Right atrium auricular region (tissue), 2 donors: ENCODE measurements at regions not wholly inside any gene's neighbourhood (a gene's known extent, or its start where the extent isn't known, plus 50 kb on each side); places are given as distances from the start of the nearest gene placed in this dataset.

Experiments
- DNase-seq: peaks from one replicate; pipeline ENCODE4 v3.0.0-alpha.2; 2019; ENCODE audit warnings: low spot score
- H3K27ac ChIP-seq, 2 donors: fragments of 200-600 bp; sonication (generic); 1 replicate in 1 of 2; 2 replicates in 1 of 2; pipeline ENCODE4 v1.5.1; 2016 to 2019
- H3K27me3 ChIP-seq, 2 donors: fragments of 200-600 bp; sonication (generic); one replicate each; pipeline versions ENCODE4 v1.5.1 to v1.6.0; 2017 to 2019
- H3K36me3 ChIP-seq: fragments of 200-600 bp; sonication (generic); one replicate; pipeline ENCODE4 v1.5.1; 2016
- H3K4me1 ChIP-seq, 2 donors: fragments of 200-600 bp; sonication (generic); one replicate each; pipeline versions ENCODE4 v1.5.1 to v1.6.0; 2017 to 2019
- H3K4me3 ChIP-seq, 2 donors: fragments of 200-600 bp; sonication (generic); 1 replicate in 1 of 2; 2 replicates in 1 of 2; pipeline ENCODE4 v1.5.1; 2017 to 2019; ENCODE audit warnings: mild to moderate bottlenecking in 1 of 2, moderate library complexity in 1 of 2
- H3K9me3 ChIP-seq, 2 donors: fragments of 200-600 bp; sonication (generic); one replicate each; pipeline ENCODE4 v1.5.1; 2019
- TF ChIP-seq, protein P1 (sequence below), 2 donors: fragments of 200-600 bp; sonication (generic); IDR thresholded peaks; one replicate each; pipeline ENCODE4 v1.5.1; 2019; ENCODE audit warnings: antibody characterized with exemption in 2 of 2

DNA sequence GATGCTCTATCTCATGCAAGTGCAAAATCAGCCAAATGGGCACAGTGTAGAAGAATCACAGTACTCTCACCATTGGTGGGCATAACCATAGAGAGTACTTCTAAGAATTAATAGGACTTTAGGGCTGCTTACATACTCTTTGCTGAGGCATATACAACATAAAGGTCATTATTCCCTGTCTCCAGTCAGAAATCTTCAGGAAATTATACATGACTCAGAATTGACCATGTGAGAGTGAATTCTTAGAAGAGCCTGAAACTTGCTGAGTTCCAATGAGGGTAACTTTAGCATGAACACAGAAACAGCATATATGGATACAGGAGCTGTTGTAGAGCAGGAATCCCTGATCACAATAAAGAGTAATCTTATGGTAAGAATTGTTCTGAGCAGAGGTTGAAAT lies 498.7 kb downstream of the TENT5A start:
- H3K4me1 ChIP-seq: no peaks in the 10 kb centered on the region
- no peaks in the 10 kb centered on the region for H3K36me3 ChIP-seq
- no peak for DNase-seq
- no peaks in the 10 kb centered on the region for H3K27me3 ChIP-seq
- no peak overlapping the region for H3K27ac ChIP-seq
- TF ChIP-seq, protein P1, sequence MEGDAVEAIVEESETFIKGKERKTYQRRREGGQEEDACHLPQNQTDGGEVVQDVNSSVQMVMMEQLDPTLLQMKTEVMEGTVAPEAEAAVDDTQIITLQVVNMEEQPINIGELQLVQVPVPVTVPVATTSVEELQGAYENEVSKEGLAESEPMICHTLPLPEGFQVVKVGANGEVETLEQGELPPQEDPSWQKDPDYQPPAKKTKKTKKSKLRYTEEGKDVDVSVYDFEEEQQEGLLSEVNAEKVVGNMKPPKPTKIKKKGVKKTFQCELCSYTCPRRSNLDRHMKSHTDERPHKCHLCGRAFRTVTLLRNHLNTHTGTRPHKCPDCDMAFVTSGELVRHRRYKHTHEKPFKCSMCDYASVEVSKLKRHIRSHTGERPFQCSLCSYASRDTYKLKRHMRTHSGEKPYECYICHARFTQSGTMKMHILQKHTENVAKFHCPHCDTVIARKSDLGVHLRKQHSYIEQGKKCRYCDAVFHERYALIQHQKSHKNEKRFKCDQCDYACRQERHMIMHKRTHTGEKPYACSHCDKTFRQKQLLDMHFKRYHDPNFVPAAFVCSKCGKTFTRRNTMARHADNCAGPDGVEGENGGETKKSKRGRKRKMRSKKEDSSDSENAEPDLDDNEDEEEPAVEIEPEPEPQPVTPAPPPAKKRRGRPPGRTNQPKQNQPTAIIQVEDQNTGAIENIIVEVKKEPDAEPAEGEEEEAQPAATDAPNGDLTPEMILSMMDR (IDR thresholded peaks at IDR 0.05): no peak
- no peak overlapping the region for H3K4me3 ChIP-seq
- H3K9me3 ChIP-seq: peaks cover 0 to 7% of the 10 kb centered on the region in 2 donors

DNA sequence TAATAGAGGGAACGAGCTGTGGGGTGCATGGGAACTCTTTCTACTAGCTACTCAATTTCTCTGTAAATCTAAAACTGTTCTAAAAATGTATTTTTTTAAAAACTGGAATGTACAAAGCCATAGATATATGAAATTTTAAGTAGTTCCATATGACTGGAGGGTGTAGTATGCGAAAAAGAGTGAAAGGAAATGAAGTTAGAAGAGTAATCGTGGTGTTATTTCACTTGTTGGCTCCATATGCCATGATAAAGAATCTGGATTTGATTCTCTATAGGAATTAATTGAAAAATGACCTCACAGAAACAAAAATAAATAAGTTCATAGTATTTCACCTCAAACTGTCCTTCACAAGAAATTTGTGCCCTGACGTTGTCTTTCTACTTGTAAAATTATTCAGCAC lies 500.2 kb downstream of the TENT5A start:
- TF ChIP-seq, protein P1 (IDR thresholded peaks at IDR 0.05): no peak
- Histone ChIP-seq H3K36me3 (no peaks in the 10 kb centered on the region), H3K4me1 (no peaks in the 10 kb centered on the region), H3K27me3 (no peaks in the 10 kb centered on the region), H3K27ac (no peak overlapping the region), H3K9me3 (peaks cover 0 to 7% of the 10 kb centered on the region in 2 donors), H3K4me3 (no peak overlapping the region)
- DNase-seq: no peak

DNA sequence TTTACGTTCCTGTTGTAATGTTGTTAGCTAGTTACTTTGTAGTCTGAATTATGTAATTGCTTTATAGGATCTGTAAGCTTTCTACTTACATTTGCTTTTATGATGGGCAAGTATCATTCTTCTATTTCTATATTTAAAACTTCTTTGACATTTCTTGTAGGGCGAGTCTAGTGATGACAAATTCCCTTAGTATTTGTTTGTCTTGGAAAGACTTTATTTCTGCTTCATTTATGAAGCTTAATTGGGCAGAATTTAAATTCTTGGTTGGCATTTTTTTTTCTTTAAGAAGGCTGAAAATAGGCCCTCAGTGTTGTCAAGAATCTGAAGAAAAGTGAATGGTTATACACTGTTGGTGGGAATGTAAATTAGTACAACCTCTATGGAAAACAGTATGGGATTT lies 506.3 kb downstream of the TENT5A start:
- no peak for DNase-seq

DNA sequence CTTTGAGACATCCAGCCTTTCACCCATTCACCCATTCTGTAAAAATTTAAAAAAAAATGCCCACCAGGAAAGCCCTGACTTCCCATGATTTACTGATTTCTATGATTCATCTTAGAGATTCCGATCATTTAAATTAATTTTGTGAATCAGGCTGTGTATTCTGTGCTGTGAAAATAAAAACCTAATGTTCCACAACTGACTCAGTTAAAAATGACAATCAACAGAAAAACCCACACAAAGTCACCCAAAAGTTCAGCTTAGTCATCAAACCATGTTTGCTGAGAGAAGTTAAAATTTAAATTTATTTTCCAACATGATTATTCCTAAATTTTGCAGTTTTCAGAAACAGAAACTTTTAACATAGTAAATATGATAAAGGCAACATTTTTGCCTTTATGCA lies 509.9 kb downstream of the TENT5A start:
- Histone ChIP-seq H3K27ac (no peak overlapping the region), H3K36me3 (no peaks in the 10 kb centered on the region), H3K27me3 (no peaks in the 10 kb centered on the region), H3K9me3 (peaks cover 0 to 13% of the 10 kb centered on the region in 2 donors), H3K4me1 (no peaks in the 10 kb centered on the region), H3K4me3 (no peak overlapping the region)
- TF ChIP-seq, protein P1 (IDR thresholded peaks at IDR 0.05): no peak
- no peak for DNase-seq

More for the DNA sequence above, 506.3 kb downstream of the TENT5A start:
- Histone ChIP-seq H3K27ac (no peak overlapping the region), H3K9me3 (peaks cover 0 to 13% of the 10 kb centered on the region in 2 donors), H3K4me1 (no peaks in the 10 kb centered on the region), H3K36me3 (no peaks in the 10 kb centered on the region), H3K4me3 (no peak overlapping the region), H3K27me3 (no peaks in the 10 kb centered on the region)
- TF ChIP-seq, protein P1 (IDR thresholded peaks at IDR 0.05): no peak

DNA sequence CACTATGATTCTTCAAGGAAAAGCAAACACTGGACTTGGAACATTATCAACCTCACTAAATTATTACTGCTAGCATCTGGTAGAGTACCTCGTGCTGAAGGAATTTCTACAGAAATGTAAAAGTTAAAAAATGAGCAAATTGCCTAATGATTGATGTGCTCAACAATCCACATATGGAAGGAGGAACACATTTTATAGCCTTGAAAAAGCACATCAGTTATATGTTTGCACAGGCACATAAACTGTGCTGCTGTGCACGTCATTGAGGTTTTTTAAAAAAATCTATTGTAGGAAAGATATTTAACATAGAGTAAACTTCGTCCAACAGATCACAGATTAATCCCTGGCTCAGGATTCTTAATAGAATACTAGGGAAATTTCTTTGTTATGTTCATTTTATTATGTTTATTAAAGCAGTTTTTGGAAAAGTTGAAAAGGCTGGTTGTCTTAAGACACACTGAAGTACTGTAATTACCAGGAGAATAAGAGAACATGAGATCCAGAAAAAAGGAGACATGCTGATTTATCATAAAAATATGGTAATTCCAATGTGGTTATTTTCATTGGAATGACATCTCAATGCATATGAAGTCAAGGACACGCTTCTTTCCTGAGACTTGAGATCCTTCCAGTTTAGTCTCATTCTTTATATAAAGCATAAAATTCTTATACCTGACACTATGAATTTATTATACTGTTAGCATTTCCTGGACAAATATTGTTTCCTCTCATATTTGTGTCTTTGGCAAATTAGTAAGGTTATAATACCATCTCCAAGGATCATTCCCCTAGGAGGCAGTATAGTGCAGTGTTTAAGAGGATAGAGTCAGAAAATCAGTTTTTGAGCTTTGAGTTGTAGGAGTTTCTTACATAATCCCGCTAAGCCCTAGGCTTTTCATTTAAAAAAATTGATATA lies 511.1 kb downstream of the TENT5A start:
- Histone ChIP-seq H3K27me3 (no peaks in the 10 kb centered on the region), H3K27ac (no peak overlapping the region), H3K9me3 (peaks cover 0 to 5% of the 10 kb centered on the region in 2 donors), H3K36me3 (no peaks in the 10 kb centered on the region), H3K4me1 (no peaks in the 10 kb centered on the region), H3K4me3 (no peak overlapping the region)
- TF ChIP-seq, protein P1 (IDR thresholded peaks at IDR 0.05): peak in 1 of 2 donors; percentile 57
- no peak for DNase-seq
